T-helper 2 cell treated with Interferon-gamma antibody and Interleukin-4, amounts not matched to agents 5 μg/mL and 100 μg/mL, for 36 hours (primary cell): ENCODE measurements at regions not wholly inside any gene's neighbourhood (a gene's known extent, or its start where the extent isn't known, plus 50 kb on each side); places are given as distances from the start of the nearest gene placed in this dataset.
A peak's percentile ranks its signal among the peaks of the same experiment; 100 is the strongest.

Experiments used
- DNase-seq: peaks from one replicate; pipeline ENCODE4 v3.0.0; 2021; ENCODE audit warnings: low spot score
- H3K27ac Mint-ChIP-seq: one replicate; pipeline ENCODE4 v1.8.0; 2021; ENCODE audit warnings: mild to moderate bottlenecking, mixed read lengths
- H3K27me3 Mint-ChIP-seq: one replicate; pipeline ENCODE4 v1.8.0; 2021; ENCODE audit warnings: low read depth, mixed read lengths
- H3K36me3 Mint-ChIP-seq: one replicate; pipeline ENCODE4 v1.8.0; 2021; ENCODE audit warnings: low read depth, mixed read lengths
- H3K4me1 Mint-ChIP-seq: one replicate; pipeline ENCODE4 v1.8.0; 2021; ENCODE audit warnings: low read depth, mixed read lengths
- H3K4me3 Mint-ChIP-seq: one replicate; pipeline ENCODE4 v1.8.0; 2022; ENCODE audit warnings: mild to moderate bottlenecking, moderate library complexity, mixed read lengths
- H3K9me3 Mint-ChIP-seq: one replicate; pipeline ENCODE4 v1.8.0; 2021; ENCODE audit warnings: mixed read lengths

GRCh38 chr7:88927-89231 lies 103.5 kb upstream of the FAM20C start:
- Mint-ChIP-seq H3K4me1 (peaks cover 12% of the 10 kb centered on the region), H3K27ac (peak overlapping the region; percentile 71), H3K9me3 (no peaks in the 10 kb centered on the region), H3K4me3 (no peak overlapping the region), H3K36me3 (no peaks in the 10 kb centered on the region), H3K27me3 (no peaks in the 10 kb centered on the region)
- no peak for DNase-seq

- no peak for DNase-seq
- peaks cover 12% of the 10 kb centered on the region for H3K4me1 Mint-ChIP-seq
- H3K27ac Mint-ChIP-seq, result peak overlapping the region; percentile 71
- no peaks in the 10 kb centered on the region for H3K27me3 Mint-ChIP-seq
- H3K4me3 Mint-ChIP-seq, result no peak overlapping the region
- no peaks in the 10 kb centered on the region for H3K9me3 Mint-ChIP-seq
- H3K36me3 Mint-ChIP-seq, result no peaks in the 10 kb centered on the region
Observed at GRCh38 chr7:89232-90019, 102.9 kb upstream of the FAM20C start.

- Mint-ChIP-seq H3K9me3 (no peaks in the 10 kb centered on the region), H3K36me3 (no peaks in the 10 kb centered on the region), H3K4me1 (peaks cover 12% of the 10 kb centered on the region), H3K27ac (peak overlapping the region; percentile 55), H3K27me3 (no peaks in the 10 kb centered on the region), H3K4me3 (no peak overlapping the region)
- no peak for DNase-seq
Observed at GRCh38 chr7:90111-91063, 102.0 kb upstream of the FAM20C start.

GRCh38 chr7:91396-92175 lies 100.8 kb upstream of the FAM20C start:
- H3K9me3 Mint-ChIP-seq, result no peaks in the 10 kb centered on the region
- H3K4me3 Mint-ChIP-seq, result no peak overlapping the region
- no peaks in the 10 kb centered on the region for H3K36me3 Mint-ChIP-seq
- no peak overlapping the region for H3K27ac Mint-ChIP-seq
- peaks cover 12% of the 10 kb centered on the region for H3K4me1 Mint-ChIP-seq
- peaks cover 2% of the 10 kb centered on the region for H3K27me3 Mint-ChIP-seq
- DNase-seq, result no peak

GRCh38 chr7:92231-92674 lies 100.1 kb upstream of the FAM20C start:
- Mint-ChIP-seq H3K4me1 (peaks cover 12% of the 10 kb centered on the region), H3K27me3 (peaks cover 2% of the 10 kb centered on the region), H3K27ac (no peak overlapping the region), H3K4me3 (no peak overlapping the region), H3K9me3 (no peaks in the 10 kb centered on the region), H3K36me3 (no peaks in the 10 kb centered on the region)
- no peak for DNase-seq

GRCh38 chr7:92888-93672 lies 99.3 kb upstream of the FAM20C start:
- no peak for DNase-seq
- Mint-ChIP-seq H3K27me3 (peaks cover 6% of the 10 kb centered on the region), H3K4me1 (peaks cover 12% of the 10 kb centered on the region), H3K27ac (no peak overlapping the region), H3K9me3 (no peaks in the 10 kb centered on the region), H3K4me3 (no peak overlapping the region), H3K36me3 (no peaks in the 10 kb centered on the region)

GRCh38 chr7:94251-94801 lies 98.0 kb upstream of the FAM20C start:
- Mint-ChIP-seq H3K4me1 (peaks cover 10% of the 10 kb centered on the region), H3K27ac (no peak overlapping the region), H3K9me3 (no peaks in the 10 kb centered on the region), H3K27me3 (peaks cover 8% of the 10 kb centered on the region), H3K4me3 (no peak overlapping the region), H3K36me3 (no peaks in the 10 kb centered on the region)
- DNase-seq, result no peak

- Mint-ChIP-seq H3K27ac (no peak overlapping the region), H3K9me3 (no peaks in the 10 kb centered on the region), H3K36me3 (peaks cover 1% of the 10 kb centered on the region), H3K27me3 (peaks cover 10% of the 10 kb centered on the region), H3K4me1 (peaks cover 12% of the 10 kb centered on the region), H3K4me3 (no peak overlapping the region)
- no peak for DNase-seq
Observed at GRCh38 chr7:95180-95862, 97.0 kb upstream of the FAM20C start.

GRCh38 chr7:95863-96260 lies 96.5 kb upstream of the FAM20C start:
- Mint-ChIP-seq H3K36me3 (peaks cover 1% of the 10 kb centered on the region), H3K4me3 (no peak overlapping the region), H3K27ac (no peak overlapping the region), H3K4me1 (peaks cover 8% of the 10 kb centered on the region), H3K27me3 (peaks cover 10% of the 10 kb centered on the region), H3K9me3 (no peaks in the 10 kb centered on the region)
- DNase-seq, result no peak

GRCh38 chr7:96861-97260 lies 95.5 kb upstream of the FAM20C start:
- Mint-ChIP-seq H3K36me3 (peaks cover 1% of the 10 kb centered on the region), H3K27me3 (peaks cover 10% of the 10 kb centered on the region), H3K4me3 (no peak overlapping the region), H3K9me3 (peaks cover 2% of the 10 kb centered on the region), H3K4me1 (peaks cover 6% of the 10 kb centered on the region), H3K27ac (no peak overlapping the region)
- no peak for DNase-seq

- no peak for DNase-seq
- Mint-ChIP-seq H3K36me3 (peaks cover 1% of the 10 kb centered on the region), H3K27ac (no peak overlapping the region), H3K9me3 (peaks cover 4% of the 10 kb centered on the region), H3K4me3 (no peak overlapping the region), H3K4me1 (peaks cover 9% of the 10 kb centered on the region), H3K27me3 (peaks cover 10% of the 10 kb centered on the region)
Observed at GRCh38 chr7:97310-97841, 95.0 kb upstream of the FAM20C start.

GRCh38 chr7:101146-102046 lies 91.0 kb upstream of the FAM20C start:
- no peak for DNase-seq
- no peak overlapping the region for H3K4me3 Mint-ChIP-seq
- H3K36me3 Mint-ChIP-seq, result peaks cover 9% of the 10 kb centered on the region
- H3K27ac Mint-ChIP-seq, result peak overlapping the region; percentile 74
- H3K4me1 Mint-ChIP-seq, result peaks cover 25% of the 10 kb centered on the region
- H3K9me3 Mint-ChIP-seq, result peaks cover 25% of the 10 kb centered on the region
- peaks cover 7% of the 10 kb centered on the region for H3K27me3 Mint-ChIP-seq
